ENCODE measurements at regions not wholly inside any gene's neighbourhood (a gene's known extent, or its start where the extent isn't known, plus 50 kb on each side); places are given as distances from the start of the nearest gene placed in this dataset.

DNA sequence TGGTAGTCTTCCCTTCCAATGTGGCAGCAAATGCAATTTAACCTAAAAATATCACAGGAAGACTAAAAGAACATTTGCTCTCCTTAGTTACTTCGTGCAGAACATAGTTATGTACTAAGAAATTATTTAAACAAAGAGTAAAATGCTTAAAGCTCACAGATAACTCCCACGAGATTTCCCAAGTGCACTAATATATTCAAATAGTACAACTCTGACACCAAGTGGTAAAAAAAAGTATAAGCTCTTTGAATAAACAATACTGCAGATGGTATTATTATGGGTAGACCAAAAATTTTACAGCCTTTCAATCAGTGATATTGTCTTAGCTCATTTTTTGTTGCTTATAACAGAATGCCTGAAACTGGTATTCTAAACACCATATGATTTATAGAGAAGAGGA, 52.8 kb upstream of the FILIP1 start:
- DNase-seq (ENCODE audit: low read depth in 2 of 2) = peak; percentile 5 to 31

DNA sequence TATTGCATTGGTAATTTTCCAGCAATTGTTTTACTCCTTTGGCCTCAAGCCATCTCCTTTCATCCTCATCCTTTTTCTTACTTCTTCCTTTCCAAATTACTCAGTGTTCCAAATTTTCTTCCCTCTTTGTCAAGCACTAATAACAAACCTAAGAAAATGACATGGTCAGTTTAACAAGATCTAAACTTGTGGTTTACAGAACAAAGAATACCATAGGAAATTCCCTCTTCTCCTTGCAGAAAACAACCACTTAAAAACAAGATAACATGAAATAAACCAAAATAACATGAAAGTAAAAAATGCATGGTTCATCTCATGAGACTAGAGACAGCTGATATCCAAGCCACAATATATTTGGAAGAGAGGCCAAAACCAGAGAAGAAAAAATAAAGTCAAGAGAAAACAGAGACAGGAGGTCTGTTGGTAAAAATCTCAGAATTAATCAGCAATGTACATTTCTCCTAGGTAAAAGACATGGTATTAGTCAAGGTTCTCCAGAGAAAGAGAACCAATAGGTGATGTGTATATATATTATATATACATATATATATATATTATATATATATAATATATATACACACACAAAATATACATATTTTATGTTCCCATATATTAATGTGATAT, 51.0 kb upstream of the SENP6 start:
- DNase-seq (ENCODE audit: low read depth in 2 of 2) = no peak

DNA sequence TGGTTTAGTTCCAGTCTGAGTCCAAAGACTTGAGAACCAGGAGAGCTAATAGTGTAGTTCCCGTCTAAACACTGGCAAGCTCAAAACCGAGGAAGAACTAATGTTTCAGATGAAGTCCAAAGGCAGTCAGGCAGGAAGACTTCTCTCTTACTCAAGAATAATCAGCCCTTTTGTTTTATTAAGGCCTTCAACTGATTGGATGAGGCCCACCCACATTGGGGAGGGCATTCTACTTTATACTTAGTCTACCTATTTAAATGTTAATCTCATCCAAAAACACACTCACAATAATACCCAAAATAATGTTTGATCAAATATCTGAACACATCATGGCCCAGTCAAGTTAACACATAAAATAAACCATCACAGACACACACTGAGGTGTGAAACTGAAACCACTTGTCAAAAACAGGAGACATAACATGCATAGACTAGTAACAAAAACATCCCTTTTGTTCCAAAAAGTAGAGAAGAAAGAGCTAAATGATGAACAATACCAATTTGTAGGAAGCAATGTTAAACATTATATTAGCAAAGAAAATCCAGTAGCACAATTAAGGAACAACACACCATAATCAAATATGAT, 50.2 kb upstream of the SENP6 start:
- DNase-seq (ENCODE audit: low read depth in 2 of 2) = no peak

Data from lung microvascular endothelial cell (primary cell).